ENCODE measurements at regions not wholly inside any gene's neighbourhood (a gene's known extent, or its start where the extent isn't known, plus 50 kb on each side); places are given as distances from the start of the nearest gene placed in this dataset.
"Not testable (repeated sequence)": the region's sequence is repeated elsewhere in the genome, so short reads cannot be mapped to it uniquely, and the experiment has no call there.

GRCh38 chr2:195331129-195331528, 325.9 kb upstream of the SLC39A10 start:
- H3K9me3 ChIP-seq (ENCODE audit: severe bottlenecking) = no peaks in the 10 kb centered on the region
- DNase-seq (ENCODE audit: low spot score) (no peak), ATAC-seq (ENCODE audit: low read depth) (no peak)
- H3K4me1 ChIP-seq (ENCODE audit: insufficient read depth, poor library complexity, severe bottlenecking) = no peaks in the 10 kb centered on the region
- TF ChIP-seq CTCF (IDR thresholded peaks at IDR 0.05; ENCODE audit: poor library complexity, severe bottlenecking) = no peak
- H3K27ac ChIP-seq (ENCODE audit: poor library complexity, severe bottlenecking) = no peak overlapping the region
- H3K27me3 ChIP-seq (ENCODE audit: insufficient read depth, poor library complexity, severe bottlenecking) = no peaks in the 10 kb centered on the region
- H3K4me3 ChIP-seq (ENCODE audit: severe bottlenecking) = no peak overlapping the region
- H3K36me3 ChIP-seq (ENCODE audit: low read depth) = no peaks in the 10 kb centered on the region

GRCh38 chr2:195330513-195330956, 326.5 kb upstream of the SLC39A10 start:
- TF ChIP-seq CTCF (IDR thresholded peaks at IDR 0.05; ENCODE audit: poor library complexity, severe bottlenecking) = no peak
- H3K27me3 ChIP-seq (ENCODE audit: insufficient read depth, poor library complexity, severe bottlenecking) = no peaks in the 10 kb centered on the region
- no peak for ATAC-seq (ENCODE audit: low read depth)
- H3K4me1 ChIP-seq (ENCODE audit: insufficient read depth, poor library complexity, severe bottlenecking) = no peaks in the 10 kb centered on the region
- no peaks in the 10 kb centered on the region for H3K9me3 ChIP-seq (ENCODE audit: severe bottlenecking)
- H3K36me3 ChIP-seq (ENCODE audit: low read depth) = no peaks in the 10 kb centered on the region
- no peak overlapping the region for H3K27ac ChIP-seq (ENCODE audit: poor library complexity, severe bottlenecking)
- DNase-seq (ENCODE audit: low spot score) = no peak
- H3K4me3 ChIP-seq (ENCODE audit: severe bottlenecking) = no peak overlapping the region

- H3K4me3 ChIP-seq (ENCODE audit: severe bottlenecking); DNase-seq (ENCODE audit: low spot score); H3K36me3 ChIP-seq (ENCODE audit: low read depth); ATAC-seq (ENCODE audit: low read depth); H3K27ac ChIP-seq (ENCODE audit: poor library complexity, severe bottlenecking); H3K4me1 ChIP-seq (ENCODE audit: insufficient read depth, poor library complexity, severe bottlenecking); H3K9me3 ChIP-seq (ENCODE audit: severe bottlenecking); H3K27me3 ChIP-seq (ENCODE audit: insufficient read depth, poor library complexity, severe bottlenecking): not testable (repeated sequence)
These were observed 327.2 kb upstream of the SLC39A10 start for GRCh38 chr2:195329784-195330183.

GRCh38 chr2:195326537-195326936, 330.5 kb upstream of the SLC39A10 start:
- Histone ChIP-seq H3K27ac (ENCODE audit: poor library complexity, severe bottlenecking) (no peak overlapping the region), H3K36me3 (ENCODE audit: low read depth) (no peaks in the 10 kb centered on the region)

GRCh38 chr2:195322324-195322723, 334.7 kb upstream of the SLC39A10 start:
- Histone ChIP-seq H3K36me3 (ENCODE audit: low read depth) (no peaks in the 10 kb centered on the region), H3K27ac (ENCODE audit: poor library complexity, severe bottlenecking) (peak overlapping the region; percentile 43), H3K9me3 (ENCODE audit: severe bottlenecking) (no peaks in the 10 kb centered on the region), H3K27me3 (ENCODE audit: insufficient read depth, poor library complexity, severe bottlenecking) (no peaks in the 10 kb centered on the region), H3K4me3 (ENCODE audit: severe bottlenecking) (no peak overlapping the region), H3K4me1 (ENCODE audit: insufficient read depth, poor library complexity, severe bottlenecking) (peaks cover 41% of the 10 kb centered on the region)
- no peak for TF ChIP-seq CTCF (IDR thresholded peaks at IDR 0.05; ENCODE audit: poor library complexity, severe bottlenecking)
- DNase-seq (ENCODE audit: low spot score) = peak; percentile 65
- peak; percentile 70 for ATAC-seq (ENCODE audit: low read depth)

More at GRCh38 chr2:195326537-195326936, 330.5 kb upstream of the SLC39A10 start:
- Histone ChIP-seq H3K4me3 (ENCODE audit: severe bottlenecking) (no peak overlapping the region), H3K27me3 (ENCODE audit: insufficient read depth, poor library complexity, severe bottlenecking) (no peaks in the 10 kb centered on the region), H3K4me1 (ENCODE audit: insufficient read depth, poor library complexity, severe bottlenecking) (peaks cover 9% of the 10 kb centered on the region), H3K9me3 (ENCODE audit: severe bottlenecking) (no peaks in the 10 kb centered on the region)
- ATAC-seq (ENCODE audit: low read depth) (no peak), DNase-seq (ENCODE audit: low spot score) (no peak)
- no peak for TF ChIP-seq CTCF (IDR thresholded peaks at IDR 0.05; ENCODE audit: poor library complexity, severe bottlenecking)
